ENCODE measurements at regions not wholly inside any gene's neighbourhood (a gene's known extent, or its start where the extent isn't known, plus 50 kb on each side); places are given as distances from the start of the nearest gene placed in this dataset.

- Histone ChIP-seq H4K20me1 (replicated peaks in 1 of 2; ENCODE audit: control insufficient read depth in 1 of 2, insufficient read depth in 2 of 2, low read length in 2 of 2) (no peaks in the 10 kb centered on the region), H3K9ac (replicated peaks in 1 of 4; ENCODE audit: extremely low read depth in 1 of 4, low read depth in 3 of 4, low read length in 3 of 4) (no peak overlapping the region), H2AFZ (ENCODE audit: low read length) (no peak overlapping the region), H3K27me3 (replicated peaks in 1 of 4; ENCODE audit: control insufficient read depth in 3 of 4, extremely low read depth in 1 of 4, insufficient read depth in 3 of 4, low read length in 3 of 4) (no peaks in the 10 kb centered on the region), H3K56ac (replicated peaks; ENCODE audit: insufficient read length, low read depth, low read length) (no peak overlapping the region), H3K23ac (ENCODE audit: insufficient read length) (no peak overlapping the region), H3K23me2 (ENCODE audit: low read depth, low read length) (no peaks in the 10 kb centered on the region; the same call in 1 of the 2 replicates), H3K36me3 (ENCODE audit: control insufficient read depth in 2 of 4, insufficient read depth in 4 of 4, low read length in 3 of 4) (no peaks in the 10 kb centered on the region; a peak in 1 of 8 replicates), H2BK5ac (ENCODE audit: low read depth, low read length) (no peak overlapping the region), H3K9me3 (ENCODE audit: insufficient read depth in 2 of 2, low read depth in 1 of 2, low read length in 1 of 2) (peaks cover 19 to 20% of the 10 kb centered on the region in 2 experiments), H3K4me2 (ENCODE audit: insufficient read depth in 1 of 2, low read depth in 2 of 2, low read length in 2 of 2) (no peak overlapping the region), H4K91ac (replicated peaks; ENCODE audit: insufficient read length, low read length) (no peak overlapping the region), H3K4me3 (ENCODE audit: extremely low read depth in 1 of 4, insufficient read depth in 2 of 4, low read depth in 3 of 4, low read length in 4 of 4) (no peak overlapping the region), H3K27ac (ENCODE audit: low read depth, low read length) (no peak overlapping the region), H2BK12ac (ENCODE audit: low read depth, low read length) (no peak overlapping the region), H4K8ac (ENCODE audit: extremely low read depth, insufficient read depth, low read length) (no peak overlapping the region), H3K4ac (replicated peaks; ENCODE audit: insufficient read length, low read depth, low read length) (no peak overlapping the region), H2BK15ac (ENCODE audit: low read length) (no peak overlapping the region), H2BK20ac (ENCODE audit: low read length) (no peak overlapping the region), H3K14ac (ENCODE audit: insufficient read length) (no peak overlapping the region), H2BK120ac (replicated peaks; ENCODE audit: low read depth, low read length) (no peak overlapping the region), H3K79me1 (ENCODE audit: low read depth, low read length) (no peaks in the 10 kb centered on the region), H3K18ac (ENCODE audit: extremely low read depth, low read length) (no peak overlapping the region), H4K5ac (ENCODE audit: insufficient read length, low read depth, low read length) (no peak overlapping the region), H3K79me2 (ENCODE audit: control insufficient read depth in 1 of 2, insufficient read depth in 2 of 2, low read length in 2 of 2) (no peaks in the 10 kb centered on the region), H2AK5ac (ENCODE audit: low read depth, low read length) (no peak overlapping the region), H3K4me1 (replicated peaks in 1 of 4; ENCODE audit: control insufficient read depth in 3 of 4, insufficient read depth in 4 of 4, low read length in 3 of 4) (no peaks in the 10 kb centered on the region)
- ChIA-PET POLR2A (ENCODE audit: partially characterized antibody) (interaction anchor here (0.6 kb wide), 1 partner anchor 1222 kb away, joined by 3 read pairs; no protein-coding TSS in a partner anchor), CTCF (ENCODE audit: partially characterized antibody) (no interaction called here)
- no peak for FAIRE-seq
- 87% methylated on average over 5 of the region's 5 CpGs; no CpG with 5 or more reads in 1 of the 2 experiments for WGBS, 2 experiments (ENCODE audit: extremely low coverage in 1 of 2, insufficient coverage in 1 of 2, insufficient read length in 1 of 2, insufficient replicate concordance in 2 of 2, low coverage in 1 of 2, low lambda C conversion rate in 2 of 2, missing lambda C conversion rate in 1 of 2)
- DNase-seq (ENCODE audit: low read depth in 1 of 2, low spot score in 2 of 2), result no peak
- TF ChIP-seq SAP30 (IDR thresholded peaks at IDR 0.05; ENCODE audit: insufficient read depth, insufficient replicate concordance, low read length) (no peak), RFX5 (IDR thresholded peaks at IDR 0.05; ENCODE audit: borderline replicate concordance, low read depth, low read length) (no peak), GABPA (IDR thresholded peaks at IDR 0.05; ENCODE audit: borderline replicate concordance, insufficient read depth, low read length) (no peak), TEAD4 (IDR thresholded peaks at IDR 0.05; ENCODE audit: low read depth, low read length) (no peak)
These were observed 141.3 kb upstream of the CARMIL1 start for GRCh38 chr6:25137916-25138232.

Measured in H1 (cell line).